ENCODE measurements at regions not wholly inside any gene's neighbourhood (a gene's known extent, or its start where the extent isn't known, plus 50 kb on each side); places are given as distances from the start of the nearest gene placed in this dataset.

DNA sequence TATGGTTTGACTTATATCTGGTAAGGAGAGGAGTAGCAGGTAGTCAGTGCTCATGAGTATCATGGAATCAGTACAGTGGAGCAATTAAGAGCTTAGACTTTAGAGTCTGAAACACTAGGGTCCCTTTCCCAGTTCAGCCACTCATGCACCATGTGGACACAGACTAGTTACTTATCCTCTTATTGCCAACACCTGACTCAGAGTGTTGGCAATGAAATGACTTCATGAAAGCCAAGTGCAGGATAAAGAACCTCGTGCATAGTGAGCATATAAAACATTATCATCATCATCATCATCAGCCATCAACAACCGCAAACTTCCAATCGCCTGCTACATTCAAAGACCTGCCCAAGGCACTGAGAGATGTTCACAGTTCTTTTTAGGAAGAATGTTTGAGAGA lies 164.2 kb downstream of the FOXO1 start:
- Histone ChIP-seq H3K36me3 (no peaks in the 10 kb centered on the region), H3K4me3 (no peak overlapping the region), H3K27ac (no peak overlapping the region), H3K4me1 (no peaks in the 10 kb centered on the region), H3K9me3 (no peaks in the 10 kb centered on the region), H3K27me3 (no peaks in the 10 kb centered on the region)
- peak in 3 of 4 donors; percentile 44 to 58 (median 51) for ATAC-seq
- TF ChIP-seq, protein P1, sequence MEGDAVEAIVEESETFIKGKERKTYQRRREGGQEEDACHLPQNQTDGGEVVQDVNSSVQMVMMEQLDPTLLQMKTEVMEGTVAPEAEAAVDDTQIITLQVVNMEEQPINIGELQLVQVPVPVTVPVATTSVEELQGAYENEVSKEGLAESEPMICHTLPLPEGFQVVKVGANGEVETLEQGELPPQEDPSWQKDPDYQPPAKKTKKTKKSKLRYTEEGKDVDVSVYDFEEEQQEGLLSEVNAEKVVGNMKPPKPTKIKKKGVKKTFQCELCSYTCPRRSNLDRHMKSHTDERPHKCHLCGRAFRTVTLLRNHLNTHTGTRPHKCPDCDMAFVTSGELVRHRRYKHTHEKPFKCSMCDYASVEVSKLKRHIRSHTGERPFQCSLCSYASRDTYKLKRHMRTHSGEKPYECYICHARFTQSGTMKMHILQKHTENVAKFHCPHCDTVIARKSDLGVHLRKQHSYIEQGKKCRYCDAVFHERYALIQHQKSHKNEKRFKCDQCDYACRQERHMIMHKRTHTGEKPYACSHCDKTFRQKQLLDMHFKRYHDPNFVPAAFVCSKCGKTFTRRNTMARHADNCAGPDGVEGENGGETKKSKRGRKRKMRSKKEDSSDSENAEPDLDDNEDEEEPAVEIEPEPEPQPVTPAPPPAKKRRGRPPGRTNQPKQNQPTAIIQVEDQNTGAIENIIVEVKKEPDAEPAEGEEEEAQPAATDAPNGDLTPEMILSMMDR (IDR thresholded peaks at IDR 0.05), result no peak
- peak in 1 of 6 donors; percentile 4 for DNase-seq
- WGBS, 2 donors, result 69 to 71% methylated on average over 3 of the region's 3 CpGs
- intact Hi-C loops (cut with DNase I), result no loop called here
- FAIRE-seq, result no peak

DNA sequence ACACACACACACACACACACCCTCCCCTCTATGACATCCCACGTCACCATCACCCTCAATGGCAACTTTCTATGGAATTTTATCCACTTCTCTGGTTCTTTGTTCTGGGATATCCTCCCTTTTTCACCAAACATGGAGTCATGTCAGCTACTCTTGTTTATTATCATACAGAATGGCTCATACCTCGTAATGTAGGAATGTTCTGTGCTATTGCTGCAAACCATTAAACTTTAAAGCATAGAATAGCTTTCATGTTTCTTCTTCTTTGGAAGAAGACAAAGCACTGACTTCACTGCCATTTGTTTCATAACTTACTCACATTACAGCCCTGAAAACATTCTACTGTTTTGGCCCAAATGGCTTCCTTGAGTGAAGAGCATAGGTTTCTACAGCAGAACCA lies 163.4 kb downstream of the FOXO1 start:
- TF ChIP-seq, protein P1 (IDR thresholded peaks at IDR 0.05), result no peak

DNA sequence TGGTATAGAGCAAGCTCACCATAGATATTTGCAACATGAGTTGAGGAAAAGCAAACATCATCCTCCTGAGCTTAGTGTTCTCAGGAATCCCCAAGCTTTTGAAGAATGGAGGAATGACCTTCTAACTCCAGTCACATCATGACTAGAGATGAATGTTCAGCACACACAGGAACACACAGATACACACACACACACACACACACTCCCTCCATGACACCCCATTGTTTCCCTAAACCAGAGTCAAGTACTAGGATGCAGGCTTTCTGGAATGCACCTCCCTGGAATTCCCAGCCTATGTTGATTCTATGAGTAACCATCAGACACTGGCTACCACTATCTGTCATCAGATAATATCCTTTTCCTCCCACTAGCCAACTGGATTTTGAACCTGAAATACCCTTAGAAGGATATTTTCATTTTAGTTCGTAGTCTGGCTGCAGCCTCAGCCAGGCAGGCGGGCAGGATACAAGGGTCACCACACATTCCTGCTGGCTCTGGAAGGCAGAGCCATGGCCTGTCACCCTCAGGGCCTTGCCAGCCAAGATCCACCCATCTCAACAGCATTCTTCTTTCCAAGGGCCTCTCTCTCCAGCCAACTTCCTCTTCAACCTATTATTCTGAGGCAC lies 162.4 kb downstream of the FOXO1 start:
- FAIRE-seq, result no peak
- 74 to 85% methylated on average over 2 of the region's 2 CpGs for WGBS, 2 donors
- Histone ChIP-seq H3K36me3 (no peaks in the 10 kb centered on the region), H3K27me3 (no peaks in the 10 kb centered on the region), H3K27ac (peak overlapping the region in 2 of 4 donors; percentile 8 to 39), H3K4me1 (peaks cover 0 to 8% (median 0%) of the 10 kb centered on the region in 3 donors), H3K9me3 (no peaks in the 10 kb centered on the region), H3K4me3 (no peak overlapping the region)
- peak in 3 of 4 donors; percentile 37 to 72 (median 62) for ATAC-seq
- intact Hi-C loops (cut with DNase I), result no loop called here
- peak in 1 of 6 donors; percentile 5 for DNase-seq
- TF ChIP-seq, protein P1 (IDR thresholded peaks at IDR 0.05), result no peak

More for the DNA sequence above, 163.4 kb downstream of the FOXO1 start:
- WGBS, 2 donors, result 95 to 98% methylated on average over 2 of the region's 2 CpGs
- Histone ChIP-seq H3K4me1 (no peaks in the 10 kb centered on the region), H3K27ac (no peak overlapping the region), H3K36me3 (no peaks in the 10 kb centered on the region), H3K27me3 (no peaks in the 10 kb centered on the region), H3K9me3 (no peaks in the 10 kb centered on the region), H3K4me3 (no peak overlapping the region)
- no peak for FAIRE-seq
- no peak for DNase-seq
- intact Hi-C loops (cut with DNase I), result no loop called here
- no peak for ATAC-seq

DNA sequence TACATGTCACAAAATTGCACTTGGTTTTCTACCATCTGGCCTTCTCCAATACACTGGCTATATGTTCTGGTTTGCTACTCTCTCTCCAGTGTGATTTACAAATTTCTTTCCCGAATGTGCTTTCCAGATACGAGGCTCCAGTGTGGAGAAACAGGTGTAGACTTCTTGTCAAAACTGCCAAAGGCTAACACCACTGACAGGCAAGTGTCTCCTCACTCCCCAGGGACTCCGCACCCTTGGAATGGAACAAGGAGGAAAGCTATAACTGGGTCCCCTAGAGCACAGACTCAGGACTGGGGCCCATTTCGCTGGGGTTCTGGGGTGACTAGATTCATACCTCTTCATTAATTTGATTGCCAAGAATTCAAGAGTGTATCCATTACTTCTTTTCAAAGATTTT lies 161.8 kb downstream of the FOXO1 start:
- H3K36me3 ChIP-seq, result no peaks in the 10 kb centered on the region
- peaks cover 0 to 8% (median 0%) of the 10 kb centered on the region in 3 donors for H3K4me1 ChIP-seq
- FAIRE-seq, result no peak
- H3K4me3 ChIP-seq, result no peak overlapping the region
- TF ChIP-seq, protein P1 (IDR thresholded peaks at IDR 0.05), result no peak
- H3K27me3 ChIP-seq, result no peaks in the 10 kb centered on the region
- 87 to 93% methylated on average over 4 of the region's 4 CpGs for WGBS, 2 donors
- no peaks in the 10 kb centered on the region for H3K9me3 ChIP-seq
- intact Hi-C loops (cut with DNase I), result no loop called here
- peak overlapping the region in 2 of 4 donors; percentile 8 to 39 for H3K27ac ChIP-seq
- DNase-seq, result no peak
- ATAC-seq, result no peak

DNA sequence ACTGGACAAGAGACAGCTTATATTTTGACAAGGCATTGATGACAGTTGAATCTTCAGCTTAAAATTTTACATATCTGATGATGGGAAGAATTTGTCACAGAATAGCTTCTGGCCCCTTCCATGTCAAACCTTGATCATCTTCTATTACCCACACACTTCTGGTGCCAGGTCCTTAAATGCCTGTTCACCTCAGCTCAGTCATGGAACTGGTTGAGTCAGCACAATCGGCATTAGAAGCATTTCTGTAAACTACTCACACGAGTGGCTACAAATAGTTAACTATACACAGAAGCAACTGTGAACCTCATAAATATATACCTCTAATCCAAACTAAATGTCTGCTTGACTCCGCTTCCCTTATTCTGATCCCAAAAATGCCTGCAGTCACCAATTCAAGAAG lies 161.2 kb downstream of the FOXO1 start:
- Histone ChIP-seq H3K27me3 (no peaks in the 10 kb centered on the region), H3K9me3 (no peaks in the 10 kb centered on the region), H3K4me1 (peaks cover 0 to 8% (median 0%) of the 10 kb centered on the region in 3 donors), H3K36me3 (no peaks in the 10 kb centered on the region), H3K4me3 (no peak overlapping the region), H3K27ac (no peak overlapping the region)
- DNase-seq (no peak), ATAC-seq (no peak), FAIRE-seq (no peak)
- 91 to 98% methylated on average over 3 of the region's 3 CpGs for WGBS, 2 donors
- TF ChIP-seq, protein P1 (IDR thresholded peaks at IDR 0.05), result no peak
- intact Hi-C loops (cut with DNase I), result no loop called here

All from pancreas (tissue), 10 donors.